ENCODE measurements at regions not wholly inside any gene's neighbourhood (a gene's known extent, or its start where the extent isn't known, plus 50 kb on each side); places are given as distances from the start of the nearest gene placed in this dataset.
A peak's percentile ranks its signal among the peaks of the same experiment; 100 is the strongest.

DNA sequence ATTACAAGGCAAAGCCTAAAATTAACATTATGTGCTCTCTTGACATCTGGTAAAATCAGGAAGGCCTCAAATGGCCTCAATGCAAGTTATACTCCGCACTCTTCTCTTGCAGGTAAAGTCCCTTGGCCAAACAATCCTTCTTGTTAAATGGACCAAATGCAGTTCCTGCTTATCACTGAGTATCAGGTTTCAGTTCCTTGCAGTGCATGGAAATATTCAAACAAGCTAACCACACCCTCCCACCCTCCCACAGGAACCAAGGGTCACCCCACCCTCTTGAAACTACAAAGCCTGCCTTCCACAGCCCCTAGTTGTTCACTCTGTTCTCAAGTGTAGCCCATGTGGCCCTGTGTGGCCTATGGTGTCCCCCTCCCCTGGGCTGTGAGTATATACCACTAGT is 171.9 kb upstream of the CADPS start:
- no peak for DNase-seq

DNA sequence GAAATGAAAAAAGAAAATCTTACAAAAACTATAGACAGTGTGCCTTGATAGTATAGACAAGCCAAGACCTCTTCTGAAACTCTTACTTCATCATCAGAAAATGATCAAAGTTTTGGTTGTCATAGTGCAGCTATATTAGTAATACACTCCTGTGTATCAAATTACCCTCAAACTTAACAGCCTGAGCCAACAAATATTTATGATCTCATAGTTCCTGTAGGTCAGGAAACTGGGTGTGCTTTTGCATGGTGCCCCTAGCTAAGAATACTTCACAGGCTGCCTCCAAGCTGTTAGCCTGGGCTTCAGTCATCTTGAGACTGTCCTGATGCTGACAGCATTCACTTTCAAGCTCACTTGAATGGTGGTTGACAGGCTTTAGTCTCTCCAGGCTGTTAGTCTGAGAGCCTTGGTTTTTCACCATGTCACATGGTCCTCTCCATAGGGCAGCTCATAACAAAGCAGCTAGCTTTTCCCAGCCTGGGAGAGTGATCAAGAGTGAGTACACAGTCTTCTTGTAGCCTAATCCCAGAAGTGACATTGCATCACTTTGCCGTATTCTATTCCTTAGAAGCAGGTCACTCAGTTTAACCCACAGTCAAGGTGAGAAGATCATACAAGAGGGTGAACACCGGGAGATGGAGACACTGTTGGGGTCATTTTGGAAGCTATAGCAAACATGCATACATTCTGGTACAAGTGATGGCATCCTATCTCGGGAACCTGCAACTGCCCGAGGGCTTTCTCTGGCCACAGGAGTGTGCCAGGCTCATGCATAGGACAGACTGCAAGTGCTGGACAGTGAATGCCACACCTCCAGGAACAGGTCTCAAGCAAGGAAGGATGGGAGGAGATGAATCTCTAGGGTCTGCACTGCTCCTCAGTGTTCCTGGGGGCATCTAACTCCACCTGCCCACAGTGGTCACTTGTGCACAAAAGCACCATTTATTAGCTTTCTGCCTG is 173.4 kb upstream of the CADPS start:
- DNase-seq = no peak

GRCh38 chr3:63050548-63051177 is 175.4 kb upstream of the CADPS start:
- DNase-seq = peak; percentile 9

DNA sequence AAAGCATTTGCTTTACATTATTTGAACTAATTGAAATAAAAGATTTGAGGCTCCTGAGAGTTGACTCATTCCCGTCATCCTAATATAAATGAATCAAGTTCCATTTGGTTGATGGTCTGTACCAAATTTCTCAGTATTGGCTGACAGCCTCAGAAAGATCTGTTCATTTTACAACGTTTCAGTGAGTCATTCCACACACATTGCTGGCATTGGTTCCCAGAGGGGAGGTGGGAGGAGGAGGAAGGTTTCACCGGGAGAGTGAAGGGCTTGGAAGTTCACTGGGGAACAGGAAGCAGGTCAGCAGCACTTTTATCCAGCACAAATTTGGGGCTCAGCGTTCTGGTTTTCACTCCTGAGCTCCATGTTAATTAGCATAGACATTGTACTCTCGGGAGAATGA is 176.7 kb upstream of the CADPS start:
- peak; percentile 47 for DNase-seq

GRCh38 chr3:63056932-63057331 is 181.7 kb upstream of the CADPS start:
- DNase-seq = no peak

- DNase-seq = no peak
Observed at GRCh38 chr3:63060412-63060811, 185.2 kb upstream of the CADPS start.

DNA sequence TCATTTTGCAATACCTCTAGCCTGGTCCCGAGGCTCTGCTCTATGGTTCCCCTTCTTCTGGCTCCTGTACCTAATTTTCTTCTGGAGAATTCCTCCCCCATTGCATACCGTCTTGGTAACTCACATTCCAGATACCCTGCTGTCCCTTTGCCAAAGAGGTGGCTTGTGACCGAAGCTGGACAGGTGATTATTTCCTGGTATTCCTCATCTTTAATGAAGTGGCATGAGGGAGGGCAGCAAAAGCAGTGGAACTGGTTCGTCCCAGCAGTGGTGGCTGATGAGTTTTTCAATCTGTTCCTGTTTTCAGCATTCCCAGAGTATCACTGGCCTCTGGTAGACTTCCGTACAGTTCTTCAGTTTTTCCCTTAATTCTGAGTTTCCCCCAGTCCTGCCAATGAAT is 186.2 kb upstream of the CADPS start:
- DNase-seq = no peak

DNA sequence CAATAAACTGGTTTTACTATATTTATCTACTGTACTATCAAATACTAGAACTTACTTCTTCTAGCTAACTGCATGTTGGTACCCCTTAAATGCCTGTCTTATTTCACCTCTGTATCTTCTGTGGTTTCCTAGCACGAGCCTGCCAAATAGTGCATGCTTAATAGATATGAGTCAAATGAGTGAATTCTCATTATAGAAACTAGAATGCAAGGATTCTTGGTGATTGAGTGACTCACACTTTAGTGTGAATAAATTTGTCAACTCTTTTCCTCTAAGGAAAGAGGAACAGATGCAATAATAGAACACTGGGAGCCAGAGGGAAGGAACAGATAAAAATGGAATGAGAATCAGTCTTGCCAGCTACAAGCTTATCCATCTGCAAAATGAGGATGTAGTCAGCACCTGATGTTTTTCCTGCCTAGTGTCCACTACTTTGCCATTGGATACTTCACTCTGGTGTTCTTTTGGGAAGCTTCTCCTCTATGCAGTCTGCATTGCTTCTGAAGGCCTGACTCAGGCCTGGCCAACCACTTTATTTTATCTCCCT is 189.1 kb upstream of the CADPS start:
- no peak for DNase-seq

DNA sequence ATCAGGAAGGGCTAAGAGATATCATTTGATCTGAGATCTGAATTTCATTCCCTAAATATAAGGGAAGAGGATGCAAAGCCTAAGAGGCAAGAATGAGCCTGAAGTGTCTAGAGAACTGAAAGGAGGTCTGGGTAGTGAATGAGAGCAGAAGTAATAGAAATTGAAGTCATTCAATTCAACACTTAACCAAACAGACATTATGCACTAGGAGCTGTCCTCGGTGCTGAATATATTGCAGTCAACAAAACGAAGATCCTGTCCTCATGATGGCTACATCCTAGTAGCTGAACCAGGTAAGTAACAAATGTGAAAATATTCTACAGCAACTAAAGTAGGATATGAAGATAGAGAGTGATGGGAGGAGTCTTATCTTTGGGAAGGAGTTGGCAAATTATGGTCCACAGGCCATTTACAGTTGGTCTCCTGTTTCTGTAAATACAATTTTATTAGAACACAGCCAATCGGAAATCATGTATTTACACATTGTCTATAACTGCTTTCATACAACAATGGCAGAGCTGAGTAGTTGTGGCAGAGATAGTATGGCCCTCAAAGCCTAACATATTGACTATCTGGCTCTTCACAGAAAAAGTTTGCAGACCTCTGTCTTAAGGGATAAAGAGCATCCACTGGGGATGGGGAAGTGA is 192.9 kb upstream of the CADPS start:
- peak; percentile 21 for DNase-seq

DNA sequence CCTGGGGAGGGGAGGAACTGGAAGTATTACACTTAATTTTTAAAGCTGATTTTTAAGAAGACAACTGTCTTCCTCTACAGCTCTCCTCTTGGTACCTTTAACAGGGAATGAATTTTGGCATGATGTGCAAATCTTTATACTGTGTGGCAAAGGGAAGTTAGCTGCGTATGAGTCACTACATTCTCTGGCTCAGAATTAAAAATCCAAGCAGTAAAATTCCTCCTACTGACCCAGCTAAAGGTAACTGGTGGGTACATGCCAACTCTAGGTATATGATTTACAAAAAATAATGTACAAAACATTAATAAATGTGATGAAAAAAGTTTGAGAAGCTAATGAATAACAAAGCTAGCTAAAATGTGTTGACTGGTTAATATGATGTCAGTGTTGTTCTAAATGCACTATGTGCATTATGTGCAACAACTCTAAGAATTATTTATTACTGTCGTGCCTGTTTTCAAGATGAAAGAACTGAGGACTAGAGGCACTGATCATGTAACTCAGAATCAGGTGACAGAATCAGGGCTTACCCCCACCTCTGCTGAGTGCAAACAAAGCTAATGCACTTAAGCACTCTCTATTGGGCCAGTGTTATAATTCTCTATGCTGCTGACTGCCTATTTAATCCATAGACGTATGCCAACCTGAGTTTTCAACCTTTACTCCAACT is 194.7 kb upstream of the CADPS start:
- no peak for DNase-seq

DNA sequence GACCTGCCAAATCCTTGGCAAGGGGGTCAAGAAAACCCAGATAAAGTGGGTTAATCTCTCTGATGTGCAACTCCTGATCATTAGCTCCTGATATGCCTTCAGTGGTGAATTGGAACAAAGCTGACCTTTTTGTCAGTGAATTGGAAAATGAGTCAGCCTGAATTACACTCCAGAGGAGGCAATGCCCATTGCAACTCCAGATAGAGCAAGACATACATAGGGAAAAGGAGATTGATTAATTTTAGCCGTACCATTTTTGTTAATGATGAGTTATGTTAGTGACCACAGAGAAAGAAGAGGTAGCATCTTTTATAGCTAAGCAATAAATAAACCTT is 195.2 kb upstream of the CADPS start:
- DNase-seq = no peak

DNA sequence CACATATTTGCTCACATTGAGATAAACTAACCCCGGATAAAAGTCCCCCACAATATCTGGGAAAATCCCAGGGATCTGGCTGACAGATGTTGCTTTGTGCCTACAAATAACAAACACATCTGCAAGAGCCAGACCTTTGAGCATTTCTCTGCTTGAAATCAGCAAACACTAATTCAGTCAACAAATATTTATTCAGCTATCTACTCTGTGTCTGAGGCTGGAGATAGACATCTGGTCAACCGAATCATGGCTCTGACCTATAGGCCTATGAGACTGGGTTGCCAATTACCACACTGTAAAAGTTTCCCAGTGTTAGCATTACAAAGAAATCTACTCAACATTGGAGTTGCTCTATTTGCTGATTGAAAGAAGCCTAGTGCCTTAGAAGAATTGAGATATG is 201.1 kb upstream of the CADPS start:
- no peak for DNase-seq

DNA sequence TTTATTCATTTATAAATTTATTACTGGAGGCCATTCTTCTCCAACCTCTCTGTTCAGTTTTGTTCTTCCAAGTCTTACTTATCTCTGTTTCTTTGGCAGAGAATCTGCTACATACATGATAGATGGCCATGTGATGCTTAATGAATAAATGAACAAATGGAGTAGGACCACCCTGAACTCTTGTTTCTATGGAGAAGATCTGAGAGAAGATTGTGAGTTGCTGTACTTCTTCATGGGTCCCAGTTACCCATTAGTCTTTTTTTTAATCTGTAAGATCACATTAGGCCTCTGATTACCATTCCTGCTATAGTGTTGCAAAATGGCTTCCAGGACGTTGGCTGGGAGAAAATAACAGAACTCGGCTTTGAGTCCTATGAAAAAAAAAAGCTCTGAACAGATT is 191.9 kb upstream of the SYNPR start:
- no peak for DNase-seq

DNA sequence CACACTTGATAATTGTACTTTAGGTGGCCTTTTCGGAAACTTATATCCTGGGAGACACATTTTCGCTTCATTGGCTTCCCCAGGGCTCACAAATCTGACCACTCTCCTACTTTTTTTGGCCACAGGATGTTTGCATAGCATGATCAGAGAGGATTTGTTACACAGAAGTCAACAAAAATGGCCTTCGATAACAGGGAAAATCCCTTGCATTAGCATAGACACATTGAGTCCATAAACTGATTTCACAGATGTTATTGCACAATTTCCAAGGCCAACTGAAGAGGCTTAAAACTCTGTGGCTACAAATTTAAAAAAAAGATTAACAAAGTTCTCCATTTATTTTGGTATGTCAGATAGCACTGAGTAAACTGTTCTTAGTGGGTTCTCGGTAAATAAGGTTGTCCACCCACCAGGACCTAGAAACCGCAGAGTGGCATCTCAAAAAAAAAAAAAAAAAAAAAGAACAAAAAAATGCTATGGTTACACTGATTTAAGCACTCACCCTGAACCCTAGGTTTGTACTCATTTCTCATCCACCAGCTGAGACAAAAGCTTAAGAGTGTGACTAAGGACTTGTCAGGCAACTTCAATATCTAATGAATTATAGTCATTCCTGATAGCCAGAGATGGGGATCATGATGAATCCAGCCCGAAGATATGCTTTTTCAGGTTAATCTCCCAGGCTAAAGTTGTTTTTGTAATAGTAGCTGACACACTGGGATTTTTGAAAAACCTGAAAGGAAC is 188.9 kb upstream of the SYNPR start:
- DNase-seq = no peak

DNA sequence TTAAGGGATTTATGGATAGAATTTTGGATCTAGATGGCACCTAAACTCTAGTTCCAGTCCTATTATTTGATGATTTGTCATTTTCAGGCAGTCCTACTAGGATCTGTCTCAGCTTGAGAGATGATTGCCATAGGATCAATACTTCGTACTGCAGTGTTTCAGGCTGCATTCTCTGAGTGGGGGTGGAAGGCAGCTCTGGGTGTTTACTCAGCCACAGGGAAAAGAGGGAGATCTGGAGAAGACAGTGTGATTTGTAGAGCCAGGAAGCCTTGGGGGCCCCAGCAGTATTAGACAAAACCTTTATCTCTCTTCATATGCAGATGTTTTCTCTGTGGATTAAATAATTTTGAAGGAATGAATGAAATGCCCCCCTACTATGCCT is 188.4 kb upstream of the SYNPR start:
- no peak for DNase-seq

DNA sequence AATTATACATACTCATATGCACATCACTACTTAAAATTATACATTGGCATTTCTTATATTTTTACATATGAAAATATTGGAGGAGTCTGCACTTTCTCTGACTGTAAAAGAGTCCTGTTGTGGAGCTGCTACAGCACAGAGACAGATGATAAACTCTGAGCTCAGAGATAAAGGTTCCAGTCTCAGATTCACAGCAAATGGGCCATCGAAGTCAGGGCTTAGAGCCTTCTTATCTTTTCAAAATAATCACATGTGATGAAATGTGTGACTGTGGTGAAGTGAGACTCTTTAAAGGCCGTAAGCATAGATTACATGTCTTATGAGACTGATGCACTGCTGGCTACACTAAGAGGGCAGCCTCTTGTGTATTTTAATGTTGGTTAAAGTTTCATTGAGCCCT is 187.5 kb upstream of the SYNPR start:
- no peak for DNase-seq

- no peak for DNase-seq
Observed at GRCh38 chr3:63092515-63092914, 185.6 kb upstream of the SYNPR start.

DNA sequence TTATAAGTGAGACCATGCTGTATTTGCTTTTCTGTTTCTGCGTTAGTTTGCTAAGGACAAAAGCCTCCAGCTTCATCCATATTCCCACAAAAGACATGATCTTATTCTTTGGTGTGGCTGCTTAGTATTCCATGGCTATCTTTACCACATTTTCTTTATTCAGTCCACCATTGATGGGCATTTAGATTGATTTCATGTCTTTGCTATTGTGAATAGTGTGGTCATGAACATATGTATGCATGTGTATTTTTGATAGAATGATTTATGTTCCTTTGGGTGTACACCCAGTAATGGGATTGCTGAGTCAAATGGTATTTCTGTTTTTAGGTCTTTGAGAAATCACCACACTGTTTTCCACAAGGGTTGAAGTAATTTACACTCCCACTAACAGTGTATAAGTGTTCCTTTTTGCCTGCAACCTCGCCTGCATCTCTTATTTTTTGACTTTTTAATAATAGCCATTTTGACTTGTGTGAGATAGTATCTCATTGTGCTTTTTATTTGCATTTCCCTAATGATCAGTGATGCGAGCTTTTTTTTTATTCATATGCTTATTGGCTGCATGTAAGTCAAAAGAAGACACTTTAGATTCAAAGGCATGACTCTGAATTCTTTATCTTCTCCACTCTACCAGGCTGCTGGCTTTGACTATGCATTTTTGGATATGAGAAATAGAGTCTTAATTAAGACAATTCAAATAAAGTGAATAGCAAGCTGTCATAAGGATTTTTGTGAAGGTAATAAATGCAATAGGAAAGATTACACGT is 183.3 kb upstream of the SYNPR start:
- DNase-seq = no peak

DNA sequence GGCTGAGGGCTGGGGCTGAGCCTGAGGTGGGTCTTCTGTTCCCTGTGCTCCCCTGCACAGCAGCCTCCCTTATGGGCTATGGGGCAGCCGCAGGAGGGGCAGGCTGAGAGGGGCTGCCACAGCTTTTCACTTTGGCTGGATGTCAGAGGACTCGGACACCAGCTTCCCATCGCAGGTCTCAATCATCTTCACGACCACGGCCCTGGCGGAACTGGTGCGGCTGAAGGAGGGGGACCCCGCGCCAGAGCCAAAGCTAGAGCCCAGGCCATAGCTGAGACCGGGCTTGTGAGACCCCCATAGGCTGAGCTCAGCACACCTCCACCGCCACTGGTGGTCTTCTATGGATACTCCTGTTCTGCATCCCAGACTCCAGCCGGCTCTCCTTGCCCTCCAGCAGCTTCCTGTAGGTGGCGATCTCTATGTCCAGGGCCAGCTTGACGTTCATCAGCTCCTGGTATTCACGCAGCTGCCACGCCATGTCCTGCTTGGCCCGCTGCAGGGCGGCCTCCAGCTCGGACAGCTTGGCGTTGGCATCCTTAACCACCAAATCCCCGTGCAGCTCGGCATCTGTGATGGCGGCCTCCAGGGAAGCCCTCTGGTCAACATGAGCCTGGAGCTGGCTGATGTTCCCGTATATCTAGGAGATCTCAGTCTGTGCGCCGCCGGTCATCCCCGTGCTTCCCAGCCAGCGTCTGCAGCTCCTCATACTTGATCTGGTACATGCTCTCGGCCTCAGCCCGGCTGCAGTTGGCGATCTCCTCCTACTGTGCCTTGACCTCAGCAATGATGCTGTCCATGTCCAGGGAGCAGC is 181.7 kb upstream of the SYNPR start:
- DNase-seq = no peak

GRCh38 chr3:63097396-63097795 is 180.7 kb upstream of the SYNPR start:
- no peak for DNase-seq

GRCh38 chr3:63116922-63117321 is 161.2 kb upstream of the SYNPR start:
- DNase-seq = no peak

Measured in EL (cell line).